ENCODE measurements at regions not wholly inside any gene's neighbourhood (a gene's known extent, or its start where the extent isn't known, plus 50 kb on each side); places are given as distances from the start of the nearest gene placed in this dataset.

- ChIA-PET CTCF (ENCODE audit: unreplicated experiment) (no interaction called here), POLR2A (interaction anchor here (0.9 kb wide), 1 partner anchor 24 kb away, joined by 3 read pairs; no protein-coding TSS in a partner anchor)
- Histone ChIP-seq H3K4me3 (ENCODE audit: low read depth, low read length, poor library complexity, severe bottlenecking) (no peak overlapping the region), H2AFZ (ENCODE audit: low read length) (no peak overlapping the region), H3K4me1 (ENCODE audit: insufficient read depth, low read length, poor library complexity, severe bottlenecking) (no peaks in the 10 kb centered on the region), H3K79me2 (ENCODE audit: insufficient read depth, low read depth, low read length) (no peaks in the 10 kb centered on the region), H3K9me2 (ENCODE audit: insufficient read depth, low read length) (no peaks in the 10 kb centered on the region), H4K20me1 (ENCODE audit: insufficient read depth, low read length) (no peaks in the 10 kb centered on the region), H3K4me2 (ENCODE audit: low read length) (no peak overlapping the region), H3K9me3 (ENCODE audit: low read length) (no peaks in the 10 kb centered on the region), H3K27ac (ENCODE audit: low read depth, low read length, poor library complexity, severe bottlenecking) (no peak overlapping the region), H3K36me3 (ENCODE audit: insufficient read depth, low read length) (no peaks in the 10 kb centered on the region)
- no TSS peak for BruUV-seq (replicated peaks)
- intact Hi-C loops (cut with micrococcal nuclease; ENCODE audit: unreplicated experiment): no loop called here
- DNase-seq (ENCODE audit: low spot score): no peak
- TF ChIP-seq EZH2phosphoT487 (IDR thresholded peaks at IDR 0.05; ENCODE audit: borderline replicate concordance, low read depth, low read length) (no peak), CTCF (conservative IDR thresholded peaks at IDR 0.05; ENCODE audit: low read length) (no peak)
Observed at GRCh38 chr1:80668372-80668771, 1132.4 kb upstream of the ADGRL2 start.

- ChIA-PET CTCF (ENCODE audit: unreplicated experiment) (no interaction called here), POLR2A (no interaction called here)
- no peaks in the 10 kb centered on the region for H3K36me3 ChIP-seq (ENCODE audit: insufficient read depth, low read length)
- H3K27ac ChIP-seq (ENCODE audit: low read depth, low read length, poor library complexity, severe bottlenecking): no peak overlapping the region
- TF ChIP-seq CTCF (conservative IDR thresholded peaks at IDR 0.05; ENCODE audit: low read length) (no peak), EZH2phosphoT487 (IDR thresholded peaks at IDR 0.05; ENCODE audit: borderline replicate concordance, low read depth, low read length) (no peak)
- no peaks in the 10 kb centered on the region for H4K20me1 ChIP-seq (ENCODE audit: insufficient read depth, low read length)
- no peak overlapping the region for H3K4me2 ChIP-seq (ENCODE audit: low read length)
- intact Hi-C loops (cut with micrococcal nuclease; ENCODE audit: unreplicated experiment): loop anchor here (1.0 kb wide), 1 partner anchor 12 kb away; no protein-coding TSS in a partner anchor
- no peaks in the 10 kb centered on the region for H3K4me1 ChIP-seq (ENCODE audit: insufficient read depth, low read length, poor library complexity, severe bottlenecking)
- H3K9me2 ChIP-seq (ENCODE audit: insufficient read depth, low read length): no peaks in the 10 kb centered on the region
- no TSS peak for BruUV-seq (replicated peaks)
- no peaks in the 10 kb centered on the region for H3K9me3 ChIP-seq (ENCODE audit: low read length)
- no peak overlapping the region for H2AFZ ChIP-seq (ENCODE audit: low read length)
- H3K79me2 ChIP-seq (ENCODE audit: insufficient read depth, low read depth, low read length): no peaks in the 10 kb centered on the region
- no peak overlapping the region for H3K4me3 ChIP-seq (ENCODE audit: low read depth, low read length, poor library complexity, severe bottlenecking)
- no peak for DNase-seq (ENCODE audit: low spot score)
Observed at GRCh38 chr1:80666073-80666472, 1134.7 kb upstream of the ADGRL2 start.

GRCh38 chr1:80659161-80659560 is 1141.6 kb upstream of the ADGRL2 start:
- Histone ChIP-seq H3K79me2 (ENCODE audit: insufficient read depth, low read depth, low read length) (no peaks in the 10 kb centered on the region), H3K36me3 (ENCODE audit: insufficient read depth, low read length) (no peaks in the 10 kb centered on the region), H4K20me1 (ENCODE audit: insufficient read depth, low read length) (no peaks in the 10 kb centered on the region), H3K27ac (ENCODE audit: low read depth, low read length, poor library complexity, severe bottlenecking) (no peak overlapping the region), H3K9me2 (ENCODE audit: insufficient read depth, low read length) (no peaks in the 10 kb centered on the region), H3K4me2 (ENCODE audit: low read length) (no peak overlapping the region), H3K9me3 (ENCODE audit: low read length) (no peaks in the 10 kb centered on the region), H2AFZ (ENCODE audit: low read length) (no peak overlapping the region), H3K4me3 (ENCODE audit: low read depth, low read length, poor library complexity, severe bottlenecking) (no peak overlapping the region), H3K4me1 (ENCODE audit: insufficient read depth, low read length, poor library complexity, severe bottlenecking) (no peaks in the 10 kb centered on the region)
- CTCF ChIA-PET (ENCODE audit: unreplicated experiment): no interaction called here
- intact Hi-C loops (cut with micrococcal nuclease; ENCODE audit: unreplicated experiment): no loop called here
- TF ChIP-seq EZH2phosphoT487 (IDR thresholded peaks at IDR 0.05; ENCODE audit: borderline replicate concordance, low read depth, low read length) (no peak), CTCF (conservative IDR thresholded peaks at IDR 0.05; ENCODE audit: low read length) (no peak)
- POLR2A ChIA-PET: interaction anchor here (1.0 kb wide), 1 partner anchor 12 kb away, joined by 3 read pairs; no protein-coding TSS in a partner anchor
- BruUV-seq (replicated peaks): no TSS peak
- no peak for DNase-seq (ENCODE audit: low spot score)
